Keratinocyte (primary cell): ENCODE measurements at regions not wholly inside any gene's neighbourhood (a gene's known extent, or its start where the extent isn't known, plus 50 kb on each side); places are given as distances from the start of the nearest gene placed in this dataset.

ENCODE experiments used
- DNase-seq: peaks from one replicate; pipeline ENCODE4 v3.0.0-alpha.2; 2011; ENCODE audit warnings: low read depth, missing footprints, low spot score
- FAIRE-seq: peaks from 2 replicates; lab custom pipeline; 2011; peaks lifted over from hg19 to GRCh38; lab: Jason Lieb, UNC
- H2AFZ ChIP-seq: 2 replicates; pipeline ENCODE4 v1.6.0; 2012; ENCODE audit warnings: low read length, control low read depth, inconsistent platforms; ENCODE audit not compliant: control insufficient read depth
- H3K27ac ChIP-seq: 2 replicates; pipeline ENCODE4 v1.5.1; 2011; ENCODE audit warnings: low read length; ENCODE audit not compliant: control insufficient read depth, insufficient read depth
- H3K27me3 ChIP-seq: 3 replicates; pipeline ENCODE4 v1.6.0; 2011; ENCODE audit warnings: low read length; ENCODE audit not compliant: control insufficient read depth, insufficient read depth; ENCODE audit errors: extremely low read depth
- H3K36me3 ChIP-seq, 2 experiments: 2 replicates in 1 of 2; 3 replicates in 1 of 2; pipeline ENCODE4 v1.5.1; 2011; ENCODE audit warnings: low read length in 2 of 2, mild to moderate bottlenecking in 1 of 2; ENCODE audit not compliant: control insufficient read depth in 2 of 2, insufficient read depth in 2 of 2; ENCODE audit errors: extremely low read depth in 1 of 2
- H3K4me1 ChIP-seq: 3 replicates; pipeline ENCODE4 v1.5.1; 2011; ENCODE audit warnings: low read length; ENCODE audit not compliant: control insufficient read depth, insufficient read depth; ENCODE audit errors: extremely low read depth
- H3K4me2 ChIP-seq: 3 replicates; pipeline ENCODE4 v1.6.0; 2011; ENCODE audit warnings: low read depth, low read length; ENCODE audit not compliant: control insufficient read depth, insufficient read depth; ENCODE audit errors: extremely low read depth
- H3K4me3 ChIP-seq, 3 experiments: fragments of 200-600 bp in 1 of 3; sonication (generic) in 1 of 3; 2 replicates in 2 of 3; 3 replicates in 1 of 3; pipeline ENCODE4 v1.5.1; 2011 to 2016; ENCODE audit warnings: low read length in 3 of 3, mild to moderate bottlenecking in 3 of 3, control low read depth in 2 of 3, inconsistent platforms in 1 of 3, low read depth in 1 of 3, mixed read lengths in 1 of 3, mixed run types in 1 of 3, moderate library complexity in 1 of 3; ENCODE audit not compliant: control insufficient read depth in 2 of 3, insufficient read depth in 2 of 3; ENCODE audit errors: extremely low read depth in 1 of 3
- H3K79me2 ChIP-seq: 2 replicates; pipeline ENCODE4 v1.6.0; 2012; ENCODE audit warnings: low read length; ENCODE audit not compliant: control insufficient read depth, insufficient read depth
- H3K9ac ChIP-seq: 3 replicates; pipeline ENCODE4 v1.6.0; 2011; ENCODE audit warnings: low read length; ENCODE audit not compliant: control insufficient read depth, insufficient read depth; ENCODE audit errors: extremely low read depth
- H3K9me1 ChIP-seq: 3 replicates; pipeline ENCODE4 v1.6.0; 2011; ENCODE audit warnings: low read length; ENCODE audit not compliant: control insufficient read depth, insufficient read depth; ENCODE audit errors: extremely low read depth
- H3K9me3 ChIP-seq: 2 replicates; pipeline ENCODE4 v1.5.1; 2012; ENCODE audit warnings: low read depth, low read length; ENCODE audit not compliant: control insufficient read depth
- H4K20me1 ChIP-seq: 3 replicates; pipeline ENCODE4 v1.6.0; 2011; ENCODE audit warnings: low read length; ENCODE audit not compliant: control insufficient read depth, insufficient read depth; ENCODE audit errors: extremely low read depth
- CTCF ChIP-seq, 3 experiments: IDR thresholded peaks in 1 of 3; conservative IDR thresholded peaks in 1 of 3; optimal IDR thresholded peaks in 1 of 3; 2 replicates in 2 of 3; 3 replicates in 1 of 3; pipeline versions ENCODE3 to v1.5.1; 2011; ENCODE audit warnings: low read length in 3 of 3, mild to moderate bottlenecking in 3 of 3, moderate library complexity in 2 of 3, control low read depth in 1 of 3, inconsistent platforms in 1 of 3; ENCODE audit not compliant: insufficient read depth in 2 of 3; ENCODE audit errors: extremely low read depth in 1 of 3
- EZH2 ChIP-seq: IDR thresholded peaks from one replicate; pipeline ENCODE4 v1.6.1; 2012; ENCODE audit warnings: inconsistent platforms, mild to moderate bottlenecking, low read length, moderate library complexity
- dilution Hi-C: fragments of 300-500 bp; cut with MboI; formaldehyde crosslinking; loops from one replicate; pipeline ENCODE4 v1.7.0; 2020; ENCODE audit warnings: low sequenced_read_pairs; ENCODE audit not compliant: extremely low pct_ligation_motif_present

GRCh38 chrX:69082055-69082752 lies 83.0 kb downstream of the PJA1 start:
- Histone ChIP-seq H3K27me3 (peaks cover 4% of the 10 kb centered on the region), H3K9me3 (no peaks in the 10 kb centered on the region), H3K36me3 (no peaks in the 10 kb centered on the region), H3K9me1 (no peaks in the 10 kb centered on the region), H3K4me1 (no peaks in the 10 kb centered on the region), H3K4me3 (no peak overlapping the region), H2AFZ (no peak overlapping the region), H3K27ac (no peak overlapping the region), H4K20me1 (no peaks in the 10 kb centered on the region), H3K9ac (no peak overlapping the region), H3K79me2 (no peaks in the 10 kb centered on the region), H3K4me2 (no peak overlapping the region)
- TF ChIP-seq EZH2: no peak
- no peak for TF ChIP-seq CTCF (optimal IDR thresholded peaks at IDR 0.05 in 1 of 3, IDR thresholded peaks at IDR 0.05 in 1 of 3, conservative IDR thresholded peaks at IDR 0.05 in 1 of 3; ENCODE audit: extremely low read depth in 1 of 3, insufficient read depth in 2 of 3, low read length in 3 of 3)
- DNase-seq: no peak
- dilution Hi-C loops: no loop called here
- no peak for FAIRE-seq

- Histone ChIP-seq H3K27me3 (no peaks in the 10 kb centered on the region), H3K9me3 (no peaks in the 10 kb centered on the region), H3K4me3 (no peak overlapping the region), H3K4me2 (no peak overlapping the region), H3K27ac (no peak overlapping the region), H3K36me3 (no peaks in the 10 kb centered on the region), H3K9me1 (no peaks in the 10 kb centered on the region), H2AFZ (no peak overlapping the region), H3K9ac (no peak overlapping the region), H3K79me2 (no peaks in the 10 kb centered on the region), H3K4me1 (no peaks in the 10 kb centered on the region), H4K20me1 (no peaks in the 10 kb centered on the region)
- dilution Hi-C loops: no loop called here
- DNase-seq (no peak), FAIRE-seq (no peak)
- TF ChIP-seq CTCF (optimal IDR thresholded peaks at IDR 0.05 in 1 of 3, IDR thresholded peaks at IDR 0.05 in 1 of 3, conservative IDR thresholded peaks at IDR 0.05 in 1 of 3; ENCODE audit: extremely low read depth in 1 of 3, insufficient read depth in 2 of 3, low read length in 3 of 3) (no peak), EZH2 (no peak)
Measured at GRCh38 chrX:69080855-69081465, 84.3 kb downstream of the PJA1 start.
